Panc1 (cell line): ENCODE measurements at regions not wholly inside any gene's neighbourhood (a gene's known extent, or its start where the extent isn't known, plus 50 kb on each side); places are given as distances from the start of the nearest gene placed in this dataset.
"Not testable (repeated sequence)": the region's sequence is repeated elsewhere in the genome, so short reads cannot be mapped to it uniquely, and the experiment has no call there.

Experiments
- ATAC-seq: fragments of 200-7000 bp; cut with Tn5 transposase; 2 replicates; pipeline ENCODE4 v1.9.1; 2020; ENCODE audit warnings: mild to moderate bottlenecking, moderate library complexity
- BruUV-seq: library from RNA; stranded (reverse); fragments of 400-500 nt; replicated peaks from 2 replicates; lab custom pipeline; 2021; lab: Mats Ljungman, UMichigan
- CTCF ChIA-PET: fragments of 300-600 bp; sonication (Branson Sonifier 250); formaldehyde crosslinking; loops from one replicate; lab custom pipeline; 2022; ENCODE audit warnings: antibody characterized with exemption; lab: Charles Lee
- POLR2A ChIA-PET: fragments of 300-600 bp; sonication (Branson Sonifier 250); formaldehyde crosslinking; loops from one replicate; lab custom pipeline; 2022; ENCODE audit warnings: antibody characterized with exemption; lab: Charles Lee
- DNase-seq: peaks from one replicate; pipeline ENCODE4 v3.0.0-alpha.2; 2010; ENCODE audit warnings: low read depth, low spot score
- H3K27ac ChIP-seq: 2 replicates; pipeline ENCODE4 v1.5.1; 2011; ENCODE audit warnings: mild to moderate bottlenecking, low read length, inconsistent platforms
- H3K27me3 ChIP-seq: fragments of 200-500 bp; sonication (Bioruptor generic); 2 replicates; pipeline ENCODE4 v1.6.0; 2014; ENCODE audit warnings: low read length, inconsistent platforms; ENCODE audit not compliant: control insufficient read depth, insufficient read depth
- H3K36me3 ChIP-seq: fragments of 200-500 bp; sonication (Bioruptor generic); 2 replicates; pipeline ENCODE4 v1.5.1; 2014; ENCODE audit warnings: inconsistent platforms, mild to moderate bottlenecking, low read length, moderate library complexity; ENCODE audit not compliant: control insufficient read depth, insufficient read depth
- H3K4me1 ChIP-seq: 2 replicates; pipeline ENCODE4 v1.5.1; 2011; ENCODE audit warnings: inconsistent platforms, mild to moderate bottlenecking, low read length, moderate library complexity; ENCODE audit not compliant: control insufficient read depth, insufficient read depth
- H3K4me3 ChIP-seq, 2 experiments: 2 replicates each; pipeline ENCODE4 v1.5.1; 2011 to 2012; ENCODE audit warnings: low read depth in 2 of 2, low read length in 2 of 2, mild to moderate bottlenecking in 2 of 2, inconsistent platforms in 1 of 2, moderate library complexity in 1 of 2
- H3K9me3 ChIP-seq: fragments of 200-500 bp; sonication (Bioruptor generic); 2 replicates; pipeline ENCODE4 v1.5.1; 2014; ENCODE audit warnings: low read depth, mild to moderate bottlenecking, inconsistent platforms, low read length, moderate library complexity; ENCODE audit not compliant: control insufficient read depth, insufficient read depth
- POLR2AphosphoS5 ChIP-seq: IDR thresholded peaks from 2 replicates; pipeline ENCODE4 v1.6.1; 2012; ENCODE audit warnings: mild to moderate bottlenecking, low read depth, low read length, moderate library complexity
- SIN3A ChIP-seq: IDR thresholded peaks from 2 replicates; pipeline ENCODE4 v1.6.1; 2012; ENCODE audit warnings: low read depth, mild to moderate bottlenecking, low read length, moderate library complexity, borderline replicate concordance; ENCODE audit not compliant: insufficient read depth
- TCF7L2 ChIP-seq: IDR thresholded peaks from 2 replicates; pipeline ENCODE4 v1.6.1; 2011; ENCODE audit warnings: mild to moderate bottlenecking, low read depth, low read length, inconsistent platforms
- in situ Hi-C: cut with HindIII; loops from 2 replicates; pipeline ENCODE4 v1.10.0; 2016; ENCODE audit warnings: low sequenced_read_pairs, low pct_unique_long_range_greater_than_20kb
- intact Hi-C: fragments of 100-400 bp; cut with micrococcal nuclease; formaldehyde crosslinking; loops from one replicate; pipeline ENCODE4 v1.10.0; 2022; ENCODE audit not compliant: unreplicated experiment
- TF ChIP-seq, protein P1 (sequence below), 2 experiments: IDR thresholded peaks; 2 replicates each; pipeline ENCODE4 v1.6.1; 2011 to 2012; ENCODE audit warnings: low read depth in 2 of 2, control low read depth in 1 of 2, low read length in 1 of 2, mild to moderate bottlenecking in 1 of 2, moderate library complexity in 1 of 2; ENCODE audit not compliant: insufficient read depth in 1 of 2
- TF ChIP-seq, protein P2 (sequence below): fragments of 450-650 bp; IDR thresholded peaks from 2 replicates; pipeline ENCODE4 v1.5.1; 2017; ENCODE audit warnings: mild to moderate bottlenecking

DNA sequence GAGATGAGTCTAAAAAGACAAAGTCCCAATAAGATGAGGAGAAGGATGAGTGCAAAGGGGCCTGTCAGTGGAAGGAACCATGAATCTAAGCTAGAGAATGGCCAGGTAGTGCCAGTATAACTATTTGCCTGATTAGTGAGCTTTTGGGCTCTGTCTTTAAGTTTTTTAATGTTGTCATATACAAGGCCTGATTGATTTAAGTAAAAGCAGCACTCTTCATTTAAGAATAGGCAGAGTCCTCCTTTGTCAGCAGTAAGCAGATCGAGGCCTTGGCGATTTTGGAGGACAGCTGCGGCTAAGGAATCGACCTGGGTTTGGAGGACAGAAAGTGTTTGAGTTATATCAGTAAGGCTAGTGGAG, 753.4 kb upstream of the ADGRB3 start:
- no peaks in the 10 kb centered on the region for H3K4me1 ChIP-seq
- H3K4me3 ChIP-seq: no peak overlapping the region
- no peaks in the 10 kb centered on the region for H3K9me3 ChIP-seq
- H3K27ac ChIP-seq: no peak overlapping the region
- intact Hi-C loops (no loop called here), in situ Hi-C loops (no loop called here)
- CTCF ChIA-PET: no interaction called here
- H3K36me3 ChIP-seq: no peaks in the 10 kb centered on the region
- DNase-seq: no peak
- no peak for TF ChIP-seq TCF7L2
- no peak for TF ChIP-seq POLR2AphosphoS5
- TF ChIP-seq, protein P1, sequence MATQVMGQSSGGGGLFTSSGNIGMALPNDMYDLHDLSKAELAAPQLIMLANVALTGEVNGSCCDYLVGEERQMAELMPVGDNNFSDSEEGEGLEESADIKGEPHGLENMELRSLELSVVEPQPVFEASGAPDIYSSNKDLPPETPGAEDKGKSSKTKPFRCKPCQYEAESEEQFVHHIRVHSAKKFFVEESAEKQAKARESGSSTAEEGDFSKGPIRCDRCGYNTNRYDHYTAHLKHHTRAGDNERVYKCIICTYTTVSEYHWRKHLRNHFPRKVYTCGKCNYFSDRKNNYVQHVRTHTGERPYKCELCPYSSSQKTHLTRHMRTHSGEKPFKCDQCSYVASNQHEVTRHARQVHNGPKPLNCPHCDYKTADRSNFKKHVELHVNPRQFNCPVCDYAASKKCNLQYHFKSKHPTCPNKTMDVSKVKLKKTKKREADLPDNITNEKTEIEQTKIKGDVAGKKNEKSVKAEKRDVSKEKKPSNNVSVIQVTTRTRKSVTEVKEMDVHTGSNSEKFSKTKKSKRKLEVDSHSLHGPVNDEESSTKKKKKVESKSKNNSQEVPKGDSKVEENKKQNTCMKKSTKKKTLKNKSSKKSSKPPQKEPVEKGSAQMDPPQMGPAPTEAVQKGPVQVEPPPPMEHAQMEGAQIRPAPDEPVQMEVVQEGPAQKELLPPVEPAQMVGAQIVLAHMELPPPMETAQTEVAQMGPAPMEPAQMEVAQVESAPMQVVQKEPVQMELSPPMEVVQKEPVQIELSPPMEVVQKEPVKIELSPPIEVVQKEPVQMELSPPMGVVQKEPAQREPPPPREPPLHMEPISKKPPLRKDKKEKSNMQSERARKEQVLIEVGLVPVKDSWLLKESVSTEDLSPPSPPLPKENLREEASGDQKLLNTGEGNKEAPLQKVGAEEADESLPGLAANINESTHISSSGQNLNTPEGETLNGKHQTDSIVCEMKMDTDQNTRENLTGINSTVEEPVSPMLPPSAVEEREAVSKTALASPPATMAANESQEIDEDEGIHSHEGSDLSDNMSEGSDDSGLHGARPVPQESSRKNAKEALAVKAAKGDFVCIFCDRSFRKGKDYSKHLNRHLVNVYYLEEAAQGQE (IDR thresholded peaks at IDR 0.05; ENCODE audit: insufficient read depth in 1 of 2, low read depth in 2 of 2, low read length in 1 of 2): no peak
- no peak for TF ChIP-seq SIN3A
- TF ChIP-seq, protein P2, sequence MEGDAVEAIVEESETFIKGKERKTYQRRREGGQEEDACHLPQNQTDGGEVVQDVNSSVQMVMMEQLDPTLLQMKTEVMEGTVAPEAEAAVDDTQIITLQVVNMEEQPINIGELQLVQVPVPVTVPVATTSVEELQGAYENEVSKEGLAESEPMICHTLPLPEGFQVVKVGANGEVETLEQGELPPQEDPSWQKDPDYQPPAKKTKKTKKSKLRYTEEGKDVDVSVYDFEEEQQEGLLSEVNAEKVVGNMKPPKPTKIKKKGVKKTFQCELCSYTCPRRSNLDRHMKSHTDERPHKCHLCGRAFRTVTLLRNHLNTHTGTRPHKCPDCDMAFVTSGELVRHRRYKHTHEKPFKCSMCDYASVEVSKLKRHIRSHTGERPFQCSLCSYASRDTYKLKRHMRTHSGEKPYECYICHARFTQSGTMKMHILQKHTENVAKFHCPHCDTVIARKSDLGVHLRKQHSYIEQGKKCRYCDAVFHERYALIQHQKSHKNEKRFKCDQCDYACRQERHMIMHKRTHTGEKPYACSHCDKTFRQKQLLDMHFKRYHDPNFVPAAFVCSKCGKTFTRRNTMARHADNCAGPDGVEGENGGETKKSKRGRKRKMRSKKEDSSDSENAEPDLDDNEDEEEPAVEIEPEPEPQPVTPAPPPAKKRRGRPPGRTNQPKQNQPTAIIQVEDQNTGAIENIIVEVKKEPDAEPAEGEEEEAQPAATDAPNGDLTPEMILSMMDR: no peak
- POLR2A ChIA-PET: no interaction called here
- H3K27me3 ChIP-seq: no peaks in the 10 kb centered on the region
- no peak for ATAC-seq
- no TSS peak for BruUV-seq

DNA sequence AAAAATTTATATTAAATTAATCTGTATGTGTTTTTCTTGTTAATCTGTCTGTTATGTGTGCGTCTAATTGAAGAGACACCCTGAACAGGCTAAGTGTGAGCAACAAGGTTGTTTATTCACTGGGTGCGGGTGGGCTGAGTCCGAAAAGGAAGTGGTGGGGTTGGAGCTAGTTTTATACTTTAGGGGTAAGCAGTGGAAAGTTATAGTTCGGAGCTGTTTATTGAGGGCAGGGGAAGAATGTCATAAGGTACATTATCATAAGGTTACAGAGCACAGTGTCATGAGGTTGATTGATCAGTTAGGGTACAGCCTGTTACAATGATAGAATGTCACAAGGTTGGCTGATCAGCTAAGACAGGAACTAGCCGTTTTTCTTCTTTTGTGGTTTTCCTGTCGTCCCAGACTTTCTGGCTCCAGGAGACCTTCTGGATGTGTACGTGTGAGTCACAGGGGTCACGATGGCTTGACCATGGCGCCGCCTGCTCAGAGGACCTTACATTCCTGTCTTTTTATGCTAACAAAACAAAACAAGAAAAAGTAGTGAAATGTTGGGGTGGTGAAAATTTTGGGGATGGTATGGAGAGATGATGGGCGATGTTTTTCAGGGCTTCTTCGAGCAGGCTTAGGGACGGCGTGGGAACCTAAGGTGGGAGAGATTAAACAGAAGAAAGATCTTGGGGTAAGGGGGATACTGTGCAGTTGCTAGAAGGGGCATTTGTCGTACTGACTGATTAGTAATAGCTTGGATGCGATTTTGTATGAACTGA, 754.0 kb upstream of the ADGRB3 start:
- DNase-seq (no peak), ATAC-seq (no peak)
- no peak for TF ChIP-seq POLR2AphosphoS5
- H3K36me3 ChIP-seq: no peaks in the 10 kb centered on the region
- in situ Hi-C loops: no loop called here
- no TSS peak for BruUV-seq
- H3K9me3 ChIP-seq: no peaks in the 10 kb centered on the region
- ChIA-PET CTCF (no interaction called here), POLR2A (no interaction called here)
- no peak overlapping the region for H3K4me3 ChIP-seq
- no peak overlapping the region for H3K27ac ChIP-seq
- no peaks in the 10 kb centered on the region for H3K27me3 ChIP-seq
- intact Hi-C loops: no loop called here
- H3K4me1 ChIP-seq: no peaks in the 10 kb centered on the region

GRCh38 chr6:67880343-67880742, 754.7 kb upstream of the ADGRB3 start:
- intact Hi-C loops, H3K27ac ChIP-seq, H3K36me3 ChIP-seq, DNase-seq, H3K4me3 ChIP-seq, H3K4me1 ChIP-seq, POLR2A ChIA-PET, H3K27me3 ChIP-seq, ATAC-seq, H3K9me3 ChIP-seq, CTCF ChIA-PET, BruUV-seq, in situ Hi-C loops: not testable (repeated sequence)

GRCh38 chr6:67879928-67880327, 755.2 kb upstream of the ADGRB3 start:
- H3K9me3 ChIP-seq, CTCF ChIA-PET, H3K27ac ChIP-seq, BruUV-seq, intact Hi-C loops, H3K4me3 ChIP-seq, POLR2A ChIA-PET, in situ Hi-C loops, ATAC-seq, H3K4me1 ChIP-seq, H3K36me3 ChIP-seq, DNase-seq, H3K27me3 ChIP-seq: not testable (repeated sequence)

DNA sequence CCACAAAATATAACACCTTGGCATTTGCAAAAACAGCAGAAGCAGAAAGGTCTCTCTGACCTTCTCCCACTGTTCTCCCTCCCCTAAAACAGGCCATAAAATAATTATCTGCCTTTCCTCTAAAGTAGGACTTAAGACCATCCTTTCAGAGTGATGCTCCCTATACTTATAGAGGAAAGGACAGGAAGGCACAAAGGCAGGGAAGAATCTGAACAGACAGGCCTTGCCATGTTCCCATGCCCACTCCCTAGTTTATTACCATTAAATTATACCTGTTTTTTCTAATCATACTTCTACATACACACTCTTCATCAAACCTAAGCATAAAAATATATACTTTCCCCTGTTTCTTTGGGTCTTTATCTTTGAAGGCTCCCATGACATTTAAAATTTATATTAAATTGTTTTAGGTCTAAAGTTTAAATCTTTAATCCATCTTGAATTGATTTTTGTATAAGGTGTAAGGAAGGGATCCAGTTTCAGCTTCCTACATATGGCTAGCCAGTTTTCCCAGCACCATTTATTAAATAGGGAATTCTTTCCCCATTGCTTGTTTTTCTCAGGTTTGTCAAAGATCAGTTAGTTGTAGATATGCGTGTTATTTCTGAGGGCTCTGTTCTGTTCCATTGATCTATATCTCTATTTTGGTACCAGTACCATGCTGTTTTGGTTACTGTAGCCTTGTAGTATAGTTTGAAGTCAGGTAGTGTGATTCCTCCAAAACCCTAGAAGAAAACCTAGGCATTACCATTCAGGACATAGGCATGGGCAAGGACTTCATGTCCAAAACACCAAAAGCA, 755.8 kb upstream of the ADGRB3 start:
- CTCF ChIA-PET, H3K4me3 ChIP-seq, in situ Hi-C loops: not testable (repeated sequence)

More for the DNA sequence above, 755.8 kb upstream of the ADGRB3 start:
- ATAC-seq, H3K27ac ChIP-seq, H3K27me3 ChIP-seq, H3K9me3 ChIP-seq, H3K4me1 ChIP-seq, POLR2A ChIA-PET, DNase-seq, H3K36me3 ChIP-seq, intact Hi-C loops, BruUV-seq: not testable (repeated sequence)
